Lower leg skin (tissue), 4 donors: ENCODE measurements at regions not wholly inside any gene's neighbourhood (a gene's known extent, or its start where the extent isn't known, plus 50 kb on each side); places are given as distances from the start of the nearest gene placed in this dataset.

ENCODE experiments used
- DNase-seq, 2 donors: peaks; one replicate each; pipeline ENCODE4 v3.0.0-alpha.2; 2019; ENCODE audit warnings: low spot score in 2 of 2
- H3K4me3 ChIP-seq: fragments of 200-600 bp; sonication (generic); 2 replicates; pipeline ENCODE4 v1.5.1; 2017; ENCODE audit warnings: mild to moderate bottlenecking, low read depth; ENCODE audit not compliant: poor library complexity, severe bottlenecking
- CTCF ChIP-seq, 3 donors: fragments of 450-650 bp; IDR thresholded peaks; one replicate each; pipeline ENCODE4 v1.5.1; 2016; ENCODE audit warnings: antibody characterized with exemption in 3 of 3, mild to moderate bottlenecking in 3 of 3, moderate library complexity in 2 of 3
- POLR2A ChIP-seq, 2 donors: fragments of 450-650 bp; IDR thresholded peaks; one replicate each; pipeline ENCODE4 v1.6.1; 2016 to 2017; ENCODE audit warnings: antibody characterized with exemption in 2 of 2, mild to moderate bottlenecking in 1 of 2, moderate library complexity in 1 of 2
- WGBS, 2 donors: methylation state at CpG; one replicate each; pipeline ENCODE4 v1.1.5; 2018; 5-methylcytosine and 5-hydroxymethylcytosine counted together
- intact Hi-C: fragments of 100-400 bp; cut with DNase I; formaldehyde crosslinking; loops from one replicate; pipeline ENCODE4 v1.15.0; 2023; ENCODE audit warnings: low total_unique reads

GRCh38 chr16:64312292-64312691, 809.6 kb downstream of the CDH11 start:
- no peak for DNase-seq
- intact Hi-C loops, result no loop called here
- H3K4me3 ChIP-seq, result no peak overlapping the region
- TF ChIP-seq POLR2A (IDR thresholded peaks at IDR 0.05) (no peak), CTCF (IDR thresholded peaks at IDR 0.05) (no peak)

GRCh38 chr16:64311241-64311640, 810.6 kb downstream of the CDH11 start:
- intact Hi-C loops, result no loop called here
- no peak for DNase-seq
- 84 to 90% methylated on average over 1 of the region's 1 CpG for WGBS, 2 donors
- no peak overlapping the region for H3K4me3 ChIP-seq
- TF ChIP-seq CTCF (IDR thresholded peaks at IDR 0.05) (no peak), POLR2A (IDR thresholded peaks at IDR 0.05) (no peak)

GRCh38 chr16:64309398-64310110, 812.3 kb downstream of the CDH11 start:
- WGBS, 2 donors, result 67% methylated on average over 2 of the region's 2 CpGs
- no peak overlapping the region for H3K4me3 ChIP-seq
- intact Hi-C loops, result no loop called here
- DNase-seq, result no peak
- TF ChIP-seq POLR2A (IDR thresholded peaks at IDR 0.05) (no peak), CTCF (IDR thresholded peaks at IDR 0.05) (no peak)

GRCh38 chr16:64308721-64309120, 813.1 kb downstream of the CDH11 start:
- no peak overlapping the region for H3K4me3 ChIP-seq
- intact Hi-C loops, result no loop called here
- 78 to 86% methylated on average over 3 of the region's 3 CpGs for WGBS, 2 donors
- TF ChIP-seq POLR2A (IDR thresholded peaks at IDR 0.05) (no peak), CTCF (IDR thresholded peaks at IDR 0.05) (no peak)
- no peak for DNase-seq

GRCh38 chr16:64307431-64307830, 814.4 kb downstream of the CDH11 start:
- WGBS, 2 donors, result 76 to 81% methylated on average over 2 of the region's 2 CpGs

More at GRCh38 chr16:64307431-64307830, 814.4 kb downstream of the CDH11 start:
- intact Hi-C loops, result no loop called here
- no peak overlapping the region for H3K4me3 ChIP-seq
- TF ChIP-seq CTCF (IDR thresholded peaks at IDR 0.05), result no peak
- DNase-seq, result no peak
